ENCODE measurements at regions not wholly inside any gene's neighbourhood (a gene's known extent, or its start where the extent isn't known, plus 50 kb on each side); places are given as distances from the start of the nearest gene placed in this dataset.

- WGBS, 3 donors = 94 to 100% (median 100%) methylated on average over 1 of the region's 1 CpG
- ATAC-seq = no peak
These were observed 798.4 kb downstream of the TUSC7 start for GRCh38 chr3:117507958-117508357.

GRCh38 chr3:117509858-117510257 is 800.3 kb downstream of the TUSC7 start:
- Histone ChIP-seq H3K36me3 (ENCODE audit: insufficient read depth in 1 of 2, low read depth in 1 of 2) (no peaks in the 10 kb centered on the region), H3K4me3 (no peak overlapping the region), H3K4me1 (no peaks in the 10 kb centered on the region), H3K27me3 (ENCODE audit: insufficient read depth in 3 of 3, low read length in 2 of 3) (no peaks in the 10 kb centered on the region), H3K27ac (no peak overlapping the region), H3K9me3 (no peaks in the 10 kb centered on the region)
- ATAC-seq = no peak
- DNase-seq = no peak
- TF ChIP-seq CTCF (IDR thresholded peaks at IDR 0.05) = no peak
- WGBS, 3 donors = 93 to 96% (median 94%) methylated on average over 1 of the region's 1 CpG
- intact Hi-C loops (cut with DNase I) = no loop called here

More at GRCh38 chr3:117507958-117508357, 798.4 kb downstream of the TUSC7 start:
- no peaks in the 10 kb centered on the region for H3K36me3 ChIP-seq (ENCODE audit: insufficient read depth in 1 of 2, low read depth in 1 of 2)
- H3K4me3 ChIP-seq = no peak overlapping the region
- TF ChIP-seq CTCF (IDR thresholded peaks at IDR 0.05) = no peak
- H3K27me3 ChIP-seq (ENCODE audit: insufficient read depth in 3 of 3, low read length in 2 of 3) = no peaks in the 10 kb centered on the region
- intact Hi-C loops (cut with DNase I) = no loop called here
- no peak for DNase-seq
- H3K9me3 ChIP-seq = no peaks in the 10 kb centered on the region
- H3K27ac ChIP-seq = no peak overlapping the region
- no peaks in the 10 kb centered on the region for H3K4me1 ChIP-seq

- Histone ChIP-seq H3K9me3 (no peaks in the 10 kb centered on the region), H3K4me3 (no peak overlapping the region), H3K27me3 (ENCODE audit: insufficient read depth in 3 of 3, low read length in 2 of 3) (no peaks in the 10 kb centered on the region), H3K27ac (no peak overlapping the region), H3K36me3 (ENCODE audit: insufficient read depth in 1 of 2, low read depth in 1 of 2) (no peaks in the 10 kb centered on the region), H3K4me1 (no peaks in the 10 kb centered on the region)
- no peak for ATAC-seq
- DNase-seq = no peak
- TF ChIP-seq CTCF (IDR thresholded peaks at IDR 0.05) = no peak
- 17 to 24% (median 23%) methylated on average over 1 of the region's 1 CpG for WGBS, 3 donors
- intact Hi-C loops (cut with DNase I) = no loop called here
These were observed 800.8 kb downstream of the TUSC7 start for GRCh38 chr3:117510396-117510795.

- no peak overlapping the region for H3K4me3 ChIP-seq
- DNase-seq = no peak
- intact Hi-C loops (cut with DNase I) = no loop called here
These were observed 803.4 kb downstream of the TUSC7 start for GRCh38 chr3:117512975-117513374.

More at GRCh38 chr3:117512975-117513374, 803.4 kb downstream of the TUSC7 start:
- Histone ChIP-seq H3K4me1 (no peaks in the 10 kb centered on the region), H3K27me3 (ENCODE audit: insufficient read depth in 3 of 3, low read length in 2 of 3) (no peaks in the 10 kb centered on the region), H3K27ac (no peak overlapping the region), H3K36me3 (ENCODE audit: insufficient read depth in 1 of 2, low read depth in 1 of 2) (no peaks in the 10 kb centered on the region), H3K9me3 (no peaks in the 10 kb centered on the region)
- WGBS, 3 donors = 37 to 47% (median 41%) methylated on average over 1 of the region's 1 CpG
- ATAC-seq = no peak
- TF ChIP-seq CTCF (IDR thresholded peaks at IDR 0.05) = no peak
